Upper lobe of left lung (tissue), 4 donors: ENCODE measurements at regions not wholly inside any gene's neighbourhood (a gene's known extent, or its start where the extent isn't known, plus 50 kb on each side); places are given as distances from the start of the nearest gene placed in this dataset.

ENCODE experiments used
- EP300 ChIP-seq, 4 donors: sonication (generic); formaldehyde crosslinking; IDR thresholded peaks; one replicate each; pipeline ENCODE4 v1.5.1; 2017; ENCODE audit warnings: antibody characterized with exemption in 4 of 4, control low read depth in 2 of 4
- POLR2A ChIP-seq, 4 donors: fragments of 450-650 bp; IDR thresholded peaks; one replicate each; pipeline ENCODE4 v1.5.1; 2016 to 2017; ENCODE audit warnings: antibody characterized with exemption in 4 of 4, mild to moderate bottlenecking in 2 of 4
- POLR2AphosphoS5 ChIP-seq, 2 donors: sonication (generic); formaldehyde crosslinking; IDR thresholded peaks; one replicate each; pipeline ENCODE4 v1.5.1; 2017; ENCODE audit warnings: antibody characterized with exemption in 2 of 2
- TF ChIP-seq, protein P1 (sequence below), 6 experiments: fragments of 450-650 bp in 4 of 6; fragments of 200-600 bp in 2 of 6; sonication (generic) in 2 of 6; IDR thresholded peaks; one replicate each; pipeline ENCODE4 v1.5.1; 2016 to 2019; ENCODE audit warnings: antibody characterized with exemption in 6 of 6

DNA sequence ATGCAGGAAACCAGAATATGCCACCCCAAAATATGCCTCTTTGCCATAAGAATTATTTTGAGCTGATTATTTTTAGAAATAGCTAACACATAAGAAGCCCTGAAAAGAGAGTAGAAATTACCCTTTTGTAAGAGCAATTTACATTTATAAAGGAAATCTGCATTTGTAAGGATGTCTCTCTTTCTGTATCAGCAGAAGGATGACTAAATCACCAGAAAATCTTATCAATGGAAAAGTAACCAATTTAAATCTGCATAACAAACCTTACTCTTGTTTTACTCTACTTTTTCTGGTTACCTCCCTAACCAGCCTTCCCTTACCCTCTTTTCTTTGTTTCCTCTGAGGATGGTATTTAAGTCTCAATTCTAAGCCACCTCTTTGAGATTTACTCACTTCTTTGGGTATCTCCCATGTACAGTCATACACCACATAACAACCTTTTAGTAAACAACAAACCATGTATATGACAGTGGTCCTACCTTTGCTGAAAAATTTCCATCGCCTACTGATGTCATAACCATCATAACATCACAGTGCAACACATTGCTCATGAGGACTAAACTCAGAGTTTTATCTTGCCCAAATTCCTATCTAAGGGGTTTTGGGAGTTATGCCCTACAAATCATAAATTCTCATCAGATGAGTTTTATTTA, 126.6 kb upstream of the PLPPR4 start:
- TF ChIP-seq POLR2A (IDR thresholded peaks at IDR 0.05) (no peak), POLR2AphosphoS5 (IDR thresholded peaks at IDR 0.05) (no peak), EP300 (IDR thresholded peaks at IDR 0.05) (no peak)
- TF ChIP-seq, protein P1, sequence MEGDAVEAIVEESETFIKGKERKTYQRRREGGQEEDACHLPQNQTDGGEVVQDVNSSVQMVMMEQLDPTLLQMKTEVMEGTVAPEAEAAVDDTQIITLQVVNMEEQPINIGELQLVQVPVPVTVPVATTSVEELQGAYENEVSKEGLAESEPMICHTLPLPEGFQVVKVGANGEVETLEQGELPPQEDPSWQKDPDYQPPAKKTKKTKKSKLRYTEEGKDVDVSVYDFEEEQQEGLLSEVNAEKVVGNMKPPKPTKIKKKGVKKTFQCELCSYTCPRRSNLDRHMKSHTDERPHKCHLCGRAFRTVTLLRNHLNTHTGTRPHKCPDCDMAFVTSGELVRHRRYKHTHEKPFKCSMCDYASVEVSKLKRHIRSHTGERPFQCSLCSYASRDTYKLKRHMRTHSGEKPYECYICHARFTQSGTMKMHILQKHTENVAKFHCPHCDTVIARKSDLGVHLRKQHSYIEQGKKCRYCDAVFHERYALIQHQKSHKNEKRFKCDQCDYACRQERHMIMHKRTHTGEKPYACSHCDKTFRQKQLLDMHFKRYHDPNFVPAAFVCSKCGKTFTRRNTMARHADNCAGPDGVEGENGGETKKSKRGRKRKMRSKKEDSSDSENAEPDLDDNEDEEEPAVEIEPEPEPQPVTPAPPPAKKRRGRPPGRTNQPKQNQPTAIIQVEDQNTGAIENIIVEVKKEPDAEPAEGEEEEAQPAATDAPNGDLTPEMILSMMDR (IDR thresholded peaks at IDR 0.05) = no peak
